A549 (cell line): ENCODE measurements at regions not wholly inside any gene's neighbourhood (a gene's known extent, or its start where the extent isn't known, plus 50 kb on each side); places are given as distances from the start of the nearest gene placed in this dataset.

Experiments
- CEBPB ChIP-seq, 2 experiments: fragments of >200 bp in 1 of 2; sonication (Bioruptor Twin) in 1 of 2; formaldehyde crosslinking in 1 of 2; IDR thresholded peaks; 2 replicates each; pipeline ENCODE4 v1.6.1; 2012 to 2016
- HOXB13 ChIP-seq: fragments of 250-450 bp; sonication (Bioruptor Pico); IDR thresholded peaks from 2 replicates; pipeline ENCODE4 v1.5.0; 2020; ENCODE audit warnings: low read depth, mild to moderate bottlenecking, moderate library complexity
- KDM5A ChIP-seq: fragments of 200-600 bp; sonication (generic); IDR thresholded peaks from 2 replicates; pipeline ENCODE4 v1.6.1; 2016; ENCODE audit warnings: antibody characterized with exemption, mild to moderate bottlenecking
- PHF8 ChIP-seq: fragments of 200-600 bp; sonication (generic); IDR thresholded peaks from 2 replicates; pipeline ENCODE4 v1.6.1; 2016; ENCODE audit warnings: low read depth, mild to moderate bottlenecking, antibody characterized with exemption, moderate library complexity, borderline replicate concordance
- RNF2 ChIP-seq: fragments of 200-600 bp; sonication (generic); IDR thresholded peaks from 2 replicates; pipeline ENCODE4 v1.6.1; 2016; ENCODE audit warnings: low read depth, mild to moderate bottlenecking, antibody characterized with exemption, moderate library complexity, borderline replicate concordance
- USF2 ChIP-seq: fragments of 450-650 bp; IDR thresholded peaks from 2 replicates; pipeline ENCODE4 v1.6.1; 2014; ENCODE audit warnings: antibody characterized with exemption

- TF ChIP-seq USF2 = no peak
- TF ChIP-seq RNF2 = no peak
- TF ChIP-seq CEBPB (IDR thresholded peaks at IDR 0.05) = no peak
- no peak for TF ChIP-seq KDM5A
- no peak for TF ChIP-seq PHF8
- no peak for TF ChIP-seq HOXB13 (CRISPR knock-in tag)
These were observed 76.8 kb downstream of the ACKR3 start for GRCh38 chr2:236646441-236646840.
